ENCODE measurements at regions not wholly inside any gene's neighbourhood (a gene's known extent, or its start where the extent isn't known, plus 50 kb on each side); places are given as distances from the start of the nearest gene placed in this dataset.

GRCh38 chr20:58022711-58023110 is 205.7 kb downstream of the ANKRD60 start:
- peaks cover 0 to 15% (median 0%) of the 10 kb centered on the region in 3 donors for H3K27me3 ChIP-seq
- TF ChIP-seq CTCF (IDR thresholded peaks at IDR 0.05) (no peak), POLR2A (IDR thresholded peaks at IDR 0.05) (no peak), POLR2AphosphoS5 (IDR thresholded peaks at IDR 0.05) (no peak), EP300 (IDR thresholded peaks at IDR 0.05) (no peak)

GRCh38 chr20:58021481-58021880 is 207.0 kb downstream of the ANKRD60 start:
- Histone ChIP-seq H3K4me1 (peaks cover 0 to 10% (median 3%) of the 10 kb centered on the region in 4 donors), H3K27me3 (peaks cover 0 to 22% (median 0%) of the 10 kb centered on the region in 3 donors), H3K9me3 (no peaks in the 10 kb centered on the region), H3K36me3 (no peaks in the 10 kb centered on the region), H3K27ac (no peak overlapping the region), H3K4me3 (no peak overlapping the region)
- TF ChIP-seq POLR2A (IDR thresholded peaks at IDR 0.05) (no peak), CTCF (IDR thresholded peaks at IDR 0.05) (no peak), EP300 (IDR thresholded peaks at IDR 0.05) (no peak), POLR2AphosphoS5 (IDR thresholded peaks at IDR 0.05) (no peak)
- no peak for DNase-seq
- WGBS, 5 donors: 72 to 74% (median 72%) methylated on average over 7 of the region's 7 CpGs
- intact Hi-C loops (cut with DNase I; ENCODE audit: low total_unique reads): no loop called here

More at GRCh38 chr20:58022711-58023110, 205.7 kb downstream of the ANKRD60 start:
- intact Hi-C loops (cut with DNase I; ENCODE audit: low total_unique reads): no loop called here
- no peak for DNase-seq
- Histone ChIP-seq H3K4me3 (no peak overlapping the region), H3K9me3 (no peaks in the 10 kb centered on the region), H3K4me1 (peaks cover 0 to 7% (median 3%) of the 10 kb centered on the region in 4 donors), H3K36me3 (no peaks in the 10 kb centered on the region), H3K27ac (no peak overlapping the region)
- WGBS, 5 donors: 69 to 89% (median 74%) methylated on average over 3 of the region's 3 CpGs

GRCh38 chr20:58020656-58021454 is 207.6 kb downstream of the ANKRD60 start:
- peaks cover 0 to 10% (median 3%) of the 10 kb centered on the region in 4 donors for H3K4me1 ChIP-seq
- H3K27ac ChIP-seq: no peak overlapping the region
- 55 to 75% (median 68%) methylated on average over 10 of the region's 10 CpGs for WGBS, 5 donors

More at GRCh38 chr20:58020656-58021454, 207.6 kb downstream of the ANKRD60 start:
- Histone ChIP-seq H3K27me3 (peaks cover 0 to 22% (median 0%) of the 10 kb centered on the region in 3 donors), H3K4me3 (no peak overlapping the region), H3K36me3 (no peaks in the 10 kb centered on the region), H3K9me3 (no peaks in the 10 kb centered on the region)
- intact Hi-C loops (cut with DNase I; ENCODE audit: low total_unique reads): no loop called here
- DNase-seq: no peak
- no peak for TF ChIP-seq POLR2A (IDR thresholded peaks at IDR 0.05)
- TF ChIP-seq CTCF (IDR thresholded peaks at IDR 0.05): no peak
- TF ChIP-seq POLR2AphosphoS5 (IDR thresholded peaks at IDR 0.05): no peak
- TF ChIP-seq EP300 (IDR thresholded peaks at IDR 0.05): no peak
